Kidney glomerular epithelial cell (primary cell): ENCODE measurements at regions not wholly inside any gene's neighbourhood (a gene's known extent, or its start where the extent isn't known, plus 50 kb on each side); places are given as distances from the start of the nearest gene placed in this dataset.
"Not testable (repeated sequence)": the region's sequence is repeated elsewhere in the genome, so short reads cannot be mapped to it uniquely, and the experiment has no call there.

Source experiments
- DNase-seq: peaks from one replicate; lab custom pipeline; 2025; lab: John Stamatoyannopoulos, UW

- DNase-seq, result no peak
Observed at GRCh38 chr3:135636596-135636995, 328.9 kb upstream of the PPP2R3A start.

GRCh38 chr3:135637013-135637412, 328.5 kb upstream of the PPP2R3A start:
- no peak for DNase-seq

- DNase-seq, result no peak
Observed at GRCh38 chr3:135641761-135642160, 323.8 kb upstream of the PPP2R3A start.

DNA sequence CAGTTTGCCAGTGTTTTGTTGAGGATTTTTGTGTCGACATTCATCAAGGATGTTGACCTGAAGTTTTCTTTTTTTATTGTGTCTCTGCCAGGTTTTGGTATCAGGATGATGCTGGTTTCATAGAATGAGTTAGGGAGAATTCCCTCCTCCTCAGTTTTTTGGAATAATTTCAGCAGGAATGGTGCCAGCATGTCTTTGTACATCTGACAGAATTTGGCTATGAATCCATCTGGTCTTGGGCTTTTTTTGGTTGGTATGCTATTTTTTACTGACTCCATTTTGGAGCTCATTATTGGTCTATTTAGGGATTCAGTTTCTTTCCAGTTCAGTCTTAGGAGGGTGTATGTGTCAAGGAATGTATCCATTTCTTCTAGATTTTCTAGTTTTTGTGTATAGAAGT, 320.0 kb upstream of the PPP2R3A start:
- DNase-seq, result no peak

DNA sequence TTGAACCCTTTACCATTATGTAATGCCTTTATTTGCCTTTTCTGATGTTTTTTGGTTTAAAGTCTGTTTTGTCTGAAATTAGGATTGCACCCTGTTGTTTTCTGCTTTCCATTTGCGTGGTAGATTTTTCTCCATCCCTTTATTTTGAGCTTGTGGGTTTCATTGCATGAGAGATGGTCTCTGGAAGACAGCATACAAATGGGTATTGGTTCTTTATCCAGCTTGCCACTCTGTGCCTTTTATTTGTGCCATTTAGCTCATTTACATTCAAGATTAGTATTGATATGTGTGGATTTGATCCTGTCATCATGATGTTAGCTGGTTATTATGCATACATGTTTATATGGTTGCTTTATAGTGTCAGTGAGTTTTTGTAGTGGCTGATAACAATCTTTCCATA, 318.7 kb upstream of the PPP2R3A start:
- DNase-seq, result no peak

- DNase-seq, result no peak
Observed at GRCh38 chr3:135649361-135649760, 316.2 kb upstream of the PPP2R3A start.

DNA sequence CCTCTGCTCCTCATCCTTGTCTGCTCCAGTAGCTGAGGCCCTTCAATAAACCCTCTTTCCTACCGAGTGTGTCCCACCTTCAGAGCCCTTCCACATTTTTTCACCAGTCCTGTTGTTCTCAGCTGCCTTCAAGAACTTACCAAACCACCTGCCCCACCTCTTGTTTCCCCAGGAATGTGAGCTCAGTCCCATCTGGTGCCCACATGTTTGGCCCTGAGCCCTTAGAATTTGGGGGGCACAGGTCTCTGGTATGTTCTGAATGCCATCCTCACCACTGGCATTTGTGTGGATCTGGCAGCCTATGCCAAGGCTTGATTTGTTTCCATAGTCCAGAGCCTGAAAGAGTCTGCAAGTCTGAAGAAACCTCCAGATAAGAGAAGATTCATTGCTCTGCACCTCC, 315.2 kb upstream of the PPP2R3A start:
- DNase-seq, result no peak

GRCh38 chr3:135652388-135652787, 313.1 kb upstream of the PPP2R3A start:
- no peak for DNase-seq

DNA sequence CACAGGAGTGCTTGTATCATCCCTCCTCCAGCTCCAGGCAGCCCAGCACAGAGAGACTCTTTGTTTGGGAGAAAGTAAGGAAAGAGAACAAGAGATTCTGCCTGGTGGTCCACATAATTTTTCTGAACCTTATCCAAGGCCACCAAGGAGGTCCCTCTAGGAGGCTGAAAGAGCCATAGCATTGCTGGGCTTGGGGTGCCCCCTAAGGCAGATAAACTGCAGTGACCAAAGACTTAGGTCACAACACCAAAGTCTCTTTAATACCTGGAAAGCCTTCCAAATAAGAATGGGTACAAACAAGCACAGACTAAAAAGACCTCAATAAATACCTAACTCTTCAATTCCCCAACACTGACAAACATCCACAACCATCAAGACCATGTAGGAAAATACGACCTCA, 310.2 kb upstream of the PPP2R3A start:
- no peak for DNase-seq

DNA sequence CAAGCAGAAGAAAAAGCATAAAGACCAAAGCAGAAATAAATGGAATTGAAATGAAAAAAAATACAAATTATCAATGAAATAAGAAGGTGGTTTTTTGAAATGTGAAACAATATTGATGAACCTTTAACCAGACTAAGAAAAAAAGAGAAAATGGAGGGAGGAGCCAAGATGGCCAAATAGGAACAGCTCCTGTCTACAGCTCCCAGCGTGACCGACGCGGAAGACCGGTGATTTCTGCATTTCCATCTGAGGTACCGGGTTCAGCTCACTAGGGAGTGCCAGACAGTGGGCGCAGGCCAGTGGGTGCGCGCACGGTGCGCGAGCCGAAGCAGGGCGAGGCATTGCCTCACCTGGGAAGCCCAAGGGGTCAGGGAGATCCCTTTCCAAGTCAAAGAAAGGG, 307.1 kb upstream of the PPP2R3A start:
- not testable (repeated sequence) for DNase-seq

DNA sequence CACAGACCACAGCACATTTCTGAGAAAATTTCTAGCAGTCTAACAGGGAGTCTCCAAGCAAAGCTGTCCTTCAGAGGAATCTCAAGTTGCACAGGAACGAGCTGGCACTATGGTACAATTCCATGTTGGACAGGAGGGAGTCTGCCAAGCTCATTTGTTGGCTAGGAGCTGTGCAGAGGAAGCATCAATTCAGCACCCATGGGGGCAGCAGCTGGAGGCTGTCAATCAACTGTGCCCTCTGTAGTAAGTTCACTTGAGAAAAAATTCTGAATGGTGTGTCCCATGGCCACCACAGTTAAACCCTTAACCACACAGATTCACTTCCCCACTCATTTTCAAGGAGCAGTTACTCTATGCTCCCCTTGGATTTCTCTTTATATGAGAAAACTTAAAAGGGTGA, 298.5 kb upstream of the PPP2R3A start:
- DNase-seq, result no peak

- DNase-seq, result no peak
Observed at GRCh38 chr3:135674508-135674907, 291.0 kb upstream of the PPP2R3A start.

- no peak for DNase-seq
Observed at GRCh38 chr3:135678386-135678785, 287.1 kb upstream of the PPP2R3A start.

DNA sequence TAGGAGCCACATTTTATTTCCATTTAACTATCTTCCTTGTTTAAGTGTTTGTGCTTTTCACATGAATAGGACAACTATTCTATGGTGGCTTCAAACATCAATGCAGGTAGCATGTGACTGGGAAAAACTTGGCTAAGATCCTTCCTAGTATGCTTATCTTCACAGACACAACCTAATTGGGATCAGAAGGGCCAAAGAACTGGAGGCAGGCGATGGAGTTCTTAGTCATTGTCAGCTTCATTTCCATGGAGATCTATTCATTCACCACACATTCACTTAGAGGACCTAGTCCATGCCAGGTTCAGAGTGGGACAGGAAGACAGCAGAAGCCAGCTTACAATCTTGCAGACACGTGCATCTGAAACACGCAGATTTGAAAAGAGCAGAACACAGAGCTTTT, 277.5 kb upstream of the PPP2R3A start:
- no peak for DNase-seq

GRCh38 chr3:135690664-135691063, 274.9 kb upstream of the PPP2R3A start:
- no peak for DNase-seq

- no peak for DNase-seq
Observed at GRCh38 chr3:135691240-135691639, 274.3 kb upstream of the PPP2R3A start.

GRCh38 chr3:135694142-135694541, 271.4 kb upstream of the PPP2R3A start:
- no peak for DNase-seq

GRCh38 chr3:135699741-135700140, 265.8 kb upstream of the PPP2R3A start:
- DNase-seq, result no peak

DNA sequence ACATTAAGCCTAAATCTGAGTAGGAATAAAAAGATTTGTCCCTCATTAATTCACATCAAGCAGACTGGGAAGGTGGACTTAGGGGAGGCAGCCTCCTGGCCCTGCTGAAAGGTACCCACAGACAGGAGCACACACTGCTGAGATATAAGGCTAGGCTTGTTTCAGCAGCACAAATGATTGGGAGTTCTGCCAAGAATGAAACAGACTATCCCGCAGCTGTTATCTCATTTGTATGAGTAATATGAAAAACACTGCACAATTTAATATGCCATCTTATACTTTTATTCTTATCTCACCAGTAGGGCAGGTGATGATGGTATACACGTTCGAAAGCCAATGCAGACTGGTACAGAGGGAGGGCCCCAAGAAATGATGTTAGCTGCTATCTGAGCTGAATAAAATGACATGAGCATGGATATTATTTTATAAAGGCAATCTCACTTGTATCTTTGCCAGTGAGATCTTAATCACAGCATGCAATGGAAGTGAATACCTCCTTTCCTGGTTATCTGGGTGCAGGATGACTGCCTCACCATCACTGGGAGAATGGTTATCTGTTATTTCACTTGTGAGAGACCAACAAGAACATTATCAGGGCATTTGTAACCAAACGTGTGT, 258.7 kb upstream of the PPP2R3A start:
- DNase-seq, result no peak

DNA sequence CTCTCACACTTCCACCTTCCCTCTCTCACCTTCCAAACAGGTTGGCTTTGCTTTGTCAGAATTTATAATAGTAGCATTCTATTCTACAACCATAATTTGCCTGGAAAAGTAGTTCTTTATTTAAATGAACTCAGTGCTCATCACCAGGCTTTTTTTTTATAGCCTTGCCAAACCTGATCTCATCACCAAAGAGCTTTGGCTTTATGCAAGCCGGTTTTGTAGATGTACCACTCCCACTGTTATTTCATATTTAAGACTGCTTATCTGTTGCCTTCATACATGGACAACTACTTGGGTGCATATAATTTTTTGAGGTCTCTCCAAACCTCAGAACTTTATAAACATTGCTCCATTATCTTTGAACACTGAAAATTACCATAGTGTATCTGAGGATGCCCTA, 246.1 kb upstream of the PPP2R3A start:
- no peak for DNase-seq

GRCh38 chr3:135728007-135728721, 237.4 kb upstream of the PPP2R3A start:
- DNase-seq, result no peak

DNA sequence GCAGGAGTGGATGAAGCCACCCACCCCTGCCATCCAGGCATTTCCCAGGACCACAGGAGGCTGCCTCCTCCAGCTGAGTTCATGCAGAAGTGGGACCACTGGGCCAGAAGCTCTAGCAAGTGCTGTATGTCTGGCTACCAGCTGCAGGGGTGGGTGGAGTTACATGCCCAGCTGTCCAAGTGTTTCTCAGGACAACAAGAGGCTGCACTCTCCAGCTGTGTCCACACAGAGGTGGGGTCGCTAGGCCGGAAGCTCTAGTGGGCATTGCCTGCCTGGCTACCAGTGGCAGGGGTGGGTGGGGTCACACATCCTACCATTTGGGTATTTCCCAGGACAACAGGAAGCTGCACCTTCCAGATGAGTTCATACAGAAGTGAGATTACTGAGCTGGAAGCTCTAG, 234.0 kb upstream of the PPP2R3A start:
- no peak for DNase-seq

DNA sequence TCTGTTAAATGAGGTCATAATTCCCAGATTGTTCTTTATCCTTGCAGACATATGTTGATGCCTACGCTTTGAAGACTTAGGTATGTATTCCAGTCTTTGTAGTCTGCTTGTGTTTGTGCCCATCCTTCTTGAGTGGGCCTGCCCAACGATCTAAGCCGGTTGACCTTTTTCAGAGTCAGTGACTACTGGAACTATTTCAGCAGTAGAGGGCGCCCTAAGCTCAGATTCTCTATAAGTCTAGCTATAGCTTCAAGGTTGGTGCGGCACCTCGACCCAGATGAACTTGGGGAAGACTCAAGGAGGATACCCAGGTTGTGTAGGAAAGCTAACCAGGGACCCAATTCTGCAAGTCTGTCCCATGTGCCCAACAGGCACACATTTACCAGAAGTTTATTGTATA, 228.8 kb upstream of the PPP2R3A start:
- no peak for DNase-seq

DNA sequence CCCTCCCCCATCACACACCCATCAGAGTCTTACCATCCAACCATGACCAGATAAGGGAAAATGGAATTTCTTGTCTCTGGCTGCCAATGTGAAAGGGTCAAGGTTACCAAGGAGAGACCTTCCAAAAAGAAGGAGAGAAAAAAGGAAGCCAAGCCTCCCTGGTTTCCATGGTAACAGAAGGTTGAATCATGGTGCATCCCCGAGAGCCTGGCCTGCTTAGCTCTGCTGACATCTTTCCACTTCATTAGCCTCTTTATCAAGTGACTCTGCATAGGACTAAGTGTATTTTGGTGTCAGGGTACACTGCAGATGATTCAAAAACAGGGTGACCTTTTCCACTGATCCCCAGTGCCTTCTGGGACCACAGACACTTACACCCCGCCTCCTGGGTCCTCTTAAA, 225.7 kb upstream of the PPP2R3A start:
- DNase-seq, result no peak
